ENCODE measurements at regions not wholly inside any gene's neighbourhood (a gene's known extent, or its start where the extent isn't known, plus 50 kb on each side); places are given as distances from the start of the nearest gene placed in this dataset.

GRCh38 chr9:13380903-13381302 lies 101.4 kb upstream of the MPDZ start:
- Mint-ChIP-seq H3K36me3 (no peaks in the 10 kb centered on the region), H3K4me3 (no peak overlapping the region), H3K27ac (no peak overlapping the region), H3K27me3 (no peaks in the 10 kb centered on the region), H3K4me1 (ENCODE audit: low read depth) (no peaks in the 10 kb centered on the region), H3K9me3 (ENCODE audit: low read depth) (peaks cover 12% of the 10 kb centered on the region)

- no peaks in the 10 kb centered on the region for H3K4me1 Mint-ChIP-seq (ENCODE audit: low read depth)
- H3K27ac Mint-ChIP-seq: no peak overlapping the region
- H3K9me3 Mint-ChIP-seq (ENCODE audit: low read depth): peaks cover 7% of the 10 kb centered on the region
- H3K27me3 Mint-ChIP-seq: no peaks in the 10 kb centered on the region
- no peak overlapping the region for H3K4me3 Mint-ChIP-seq
- no peaks in the 10 kb centered on the region for H3K36me3 Mint-ChIP-seq
Observed at GRCh38 chr9:13378154-13378553, 98.7 kb upstream of the MPDZ start.

GRCh38 chr9:13377171-13377925 lies 97.9 kb upstream of the MPDZ start:
- Mint-ChIP-seq H3K27ac (no peak overlapping the region), H3K4me1 (ENCODE audit: low read depth) (no peaks in the 10 kb centered on the region), H3K36me3 (no peaks in the 10 kb centered on the region), H3K27me3 (no peaks in the 10 kb centered on the region), H3K4me3 (no peak overlapping the region), H3K9me3 (ENCODE audit: low read depth) (no peaks in the 10 kb centered on the region)

- no peak overlapping the region for H3K4me3 Mint-ChIP-seq
- no peaks in the 10 kb centered on the region for H3K36me3 Mint-ChIP-seq
- H3K9me3 Mint-ChIP-seq (ENCODE audit: low read depth): no peaks in the 10 kb centered on the region
- H3K27me3 Mint-ChIP-seq: no peaks in the 10 kb centered on the region
- no peak overlapping the region for H3K27ac Mint-ChIP-seq
- H3K4me1 Mint-ChIP-seq (ENCODE audit: low read depth): no peaks in the 10 kb centered on the region
Observed at GRCh38 chr9:13372510-13372909, 93.0 kb upstream of the MPDZ start.

- Mint-ChIP-seq H3K27ac (no peak overlapping the region), H3K36me3 (no peaks in the 10 kb centered on the region), H3K4me3 (no peak overlapping the region), H3K27me3 (no peaks in the 10 kb centered on the region), H3K9me3 (ENCODE audit: low read depth) (peaks cover 3% of the 10 kb centered on the region), H3K4me1 (ENCODE audit: low read depth) (no peaks in the 10 kb centered on the region)
Observed at GRCh38 chr9:13369431-13369830, 89.9 kb upstream of the MPDZ start.

- Mint-ChIP-seq H3K27me3 (no peaks in the 10 kb centered on the region), H3K9me3 (ENCODE audit: low read depth) (peaks cover 3% of the 10 kb centered on the region), H3K36me3 (no peaks in the 10 kb centered on the region), H3K27ac (no peak overlapping the region), H3K4me1 (ENCODE audit: low read depth) (no peaks in the 10 kb centered on the region), H3K4me3 (no peak overlapping the region)
Observed at GRCh38 chr9:13367784-13368183, 88.3 kb upstream of the MPDZ start.

- Mint-ChIP-seq H3K4me1 (ENCODE audit: low read depth) (no peaks in the 10 kb centered on the region), H3K9me3 (ENCODE audit: low read depth) (peaks cover 3% of the 10 kb centered on the region), H3K36me3 (no peaks in the 10 kb centered on the region), H3K4me3 (no peak overlapping the region), H3K27me3 (no peaks in the 10 kb centered on the region), H3K27ac (no peak overlapping the region)
Observed at GRCh38 chr9:13364271-13365000, 84.9 kb upstream of the MPDZ start.

GRCh38 chr9:13361076-13361475 lies 81.6 kb upstream of the MPDZ start:
- no peak overlapping the region for H3K4me3 Mint-ChIP-seq
- H3K27me3 Mint-ChIP-seq: no peaks in the 10 kb centered on the region
- H3K27ac Mint-ChIP-seq: no peak overlapping the region
- no peaks in the 10 kb centered on the region for H3K36me3 Mint-ChIP-seq
- no peaks in the 10 kb centered on the region for H3K4me1 Mint-ChIP-seq (ENCODE audit: low read depth)
- no peaks in the 10 kb centered on the region for H3K9me3 Mint-ChIP-seq (ENCODE audit: low read depth)

- no peaks in the 10 kb centered on the region for H3K9me3 Mint-ChIP-seq (ENCODE audit: low read depth)
- H3K4me3 Mint-ChIP-seq: no peak overlapping the region
- H3K27me3 Mint-ChIP-seq: no peaks in the 10 kb centered on the region
- no peaks in the 10 kb centered on the region for H3K4me1 Mint-ChIP-seq (ENCODE audit: low read depth)
- H3K27ac Mint-ChIP-seq: no peak overlapping the region
- H3K36me3 Mint-ChIP-seq: no peaks in the 10 kb centered on the region
Observed at GRCh38 chr9:13360188-13360587, 80.7 kb upstream of the MPDZ start.

- no peaks in the 10 kb centered on the region for H3K9me3 Mint-ChIP-seq (ENCODE audit: low read depth)
- no peaks in the 10 kb centered on the region for H3K27me3 Mint-ChIP-seq
- H3K4me1 Mint-ChIP-seq (ENCODE audit: low read depth): no peaks in the 10 kb centered on the region
- H3K27ac Mint-ChIP-seq: no peak overlapping the region
- no peak overlapping the region for H3K4me3 Mint-ChIP-seq
- H3K36me3 Mint-ChIP-seq: no peaks in the 10 kb centered on the region
Observed at GRCh38 chr9:13358128-13358527, 78.6 kb upstream of the MPDZ start.

- H3K9me3 Mint-ChIP-seq (ENCODE audit: low read depth): no peaks in the 10 kb centered on the region
- H3K27ac Mint-ChIP-seq: no peak overlapping the region
- no peak overlapping the region for H3K4me3 Mint-ChIP-seq
- no peaks in the 10 kb centered on the region for H3K36me3 Mint-ChIP-seq
- H3K4me1 Mint-ChIP-seq (ENCODE audit: low read depth): no peaks in the 10 kb centered on the region
- no peaks in the 10 kb centered on the region for H3K27me3 Mint-ChIP-seq
Observed at GRCh38 chr9:13354733-13355132, 75.2 kb upstream of the MPDZ start.

- Mint-ChIP-seq H3K27me3 (no peaks in the 10 kb centered on the region), H3K36me3 (no peaks in the 10 kb centered on the region), H3K4me1 (ENCODE audit: low read depth) (no peaks in the 10 kb centered on the region), H3K4me3 (no peak overlapping the region), H3K9me3 (ENCODE audit: low read depth) (no peaks in the 10 kb centered on the region), H3K27ac (no peak overlapping the region)
Observed at GRCh38 chr9:13352451-13352979, 73.0 kb upstream of the MPDZ start.

GRCh38 chr9:13351778-13352386 lies 72.4 kb upstream of the MPDZ start:
- Mint-ChIP-seq H3K9me3 (ENCODE audit: low read depth) (no peaks in the 10 kb centered on the region), H3K4me3 (no peak overlapping the region), H3K4me1 (ENCODE audit: low read depth) (no peaks in the 10 kb centered on the region), H3K36me3 (no peaks in the 10 kb centered on the region), H3K27me3 (no peaks in the 10 kb centered on the region), H3K27ac (no peak overlapping the region)

- Mint-ChIP-seq H3K4me3 (no peak overlapping the region), H3K36me3 (no peaks in the 10 kb centered on the region), H3K4me1 (ENCODE audit: low read depth) (no peaks in the 10 kb centered on the region), H3K27me3 (no peaks in the 10 kb centered on the region), H3K9me3 (ENCODE audit: low read depth) (no peaks in the 10 kb centered on the region), H3K27ac (no peak overlapping the region)
Observed at GRCh38 chr9:13332571-13332970, 53.1 kb upstream of the MPDZ start.

GRCh38 chr9:13331320-13331719 lies 51.8 kb upstream of the MPDZ start:
- H3K36me3 Mint-ChIP-seq: no peaks in the 10 kb centered on the region

More at GRCh38 chr9:13331320-13331719, 51.8 kb upstream of the MPDZ start:
- Mint-ChIP-seq H3K27me3 (no peaks in the 10 kb centered on the region), H3K27ac (no peak overlapping the region), H3K9me3 (ENCODE audit: low read depth) (no peaks in the 10 kb centered on the region), H3K4me1 (ENCODE audit: low read depth) (no peaks in the 10 kb centered on the region), H3K4me3 (no peak overlapping the region)
